ENCODE measurements at regions not wholly inside any gene's neighbourhood (a gene's known extent, or its start where the extent isn't known, plus 50 kb on each side); places are given as distances from the start of the nearest gene placed in this dataset.

GRCh38 chr11:24060125-24060524, 436.7 kb upstream of the LUZP2 start:
- TF ChIP-seq CTCF (IDR thresholded peaks at IDR 0.05) (no peak), POLR2A (IDR thresholded peaks at IDR 0.05) (no peak), POLR2AphosphoS5 (IDR thresholded peaks at IDR 0.05) (no peak)

Measured in stomach (tissue), 4 donors.